ENCODE measurements at regions not wholly inside any gene's neighbourhood (a gene's known extent, or its start where the extent isn't known, plus 50 kb on each side); places are given as distances from the start of the nearest gene placed in this dataset.

GRCh38 chr12:42886160-42886559 lies 296.6 kb upstream of the PRICKLE1 start:
- no peak for DNase-seq (ENCODE audit: low read depth)
- no peak for TF ChIP-seq CTCF (conservative IDR thresholded peaks at IDR 0.05; ENCODE audit: low read depth, low read length)
- no peak overlapping the region for H3K4me3 ChIP-seq (ENCODE audit: low read depth, low read length)

GRCh38 chr12:42885677-42886076 lies 296.1 kb upstream of the PRICKLE1 start:
- no peak overlapping the region for H3K4me3 ChIP-seq (ENCODE audit: low read depth, low read length)
- no peak for TF ChIP-seq CTCF (conservative IDR thresholded peaks at IDR 0.05; ENCODE audit: low read depth, low read length)
- DNase-seq (ENCODE audit: low read depth): no peak

GRCh38 chr12:42884116-42884515 lies 294.6 kb upstream of the PRICKLE1 start:
- no peak for TF ChIP-seq CTCF (conservative IDR thresholded peaks at IDR 0.05; ENCODE audit: low read depth, low read length)
- no peak for DNase-seq (ENCODE audit: low read depth)
- no peak overlapping the region for H3K4me3 ChIP-seq (ENCODE audit: low read depth, low read length)

- TF ChIP-seq CTCF (conservative IDR thresholded peaks at IDR 0.05; ENCODE audit: low read depth, low read length): no peak
- no peak overlapping the region for H3K4me3 ChIP-seq (ENCODE audit: low read depth, low read length)
- no peak for DNase-seq (ENCODE audit: low read depth)
Measured at GRCh38 chr12:42873401-42873800, 283.9 kb upstream of the PRICKLE1 start.

GRCh38 chr12:42871816-42872215 lies 282.3 kb upstream of the PRICKLE1 start:
- H3K4me3 ChIP-seq (ENCODE audit: low read depth, low read length): no peak overlapping the region
- no peak for TF ChIP-seq CTCF (conservative IDR thresholded peaks at IDR 0.05; ENCODE audit: low read depth, low read length)
- no peak for DNase-seq (ENCODE audit: low read depth)

GRCh38 chr12:42868291-42868690 lies 278.7 kb upstream of the PRICKLE1 start:
- no peak for TF ChIP-seq CTCF (conservative IDR thresholded peaks at IDR 0.05; ENCODE audit: low read depth, low read length)
- no peak for DNase-seq (ENCODE audit: low read depth)
- no peak overlapping the region for H3K4me3 ChIP-seq (ENCODE audit: low read depth, low read length)

- no peak overlapping the region for H3K4me3 ChIP-seq (ENCODE audit: low read depth, low read length)
- DNase-seq (ENCODE audit: low read depth): no peak
- no peak for TF ChIP-seq CTCF (conservative IDR thresholded peaks at IDR 0.05; ENCODE audit: low read depth, low read length)
Measured at GRCh38 chr12:42865282-42865681, 275.7 kb upstream of the PRICKLE1 start.
